ENCODE measurements at regions not wholly inside any gene's neighbourhood (a gene's known extent, or its start where the extent isn't known, plus 50 kb on each side); places are given as distances from the start of the nearest gene placed in this dataset.

DNA sequence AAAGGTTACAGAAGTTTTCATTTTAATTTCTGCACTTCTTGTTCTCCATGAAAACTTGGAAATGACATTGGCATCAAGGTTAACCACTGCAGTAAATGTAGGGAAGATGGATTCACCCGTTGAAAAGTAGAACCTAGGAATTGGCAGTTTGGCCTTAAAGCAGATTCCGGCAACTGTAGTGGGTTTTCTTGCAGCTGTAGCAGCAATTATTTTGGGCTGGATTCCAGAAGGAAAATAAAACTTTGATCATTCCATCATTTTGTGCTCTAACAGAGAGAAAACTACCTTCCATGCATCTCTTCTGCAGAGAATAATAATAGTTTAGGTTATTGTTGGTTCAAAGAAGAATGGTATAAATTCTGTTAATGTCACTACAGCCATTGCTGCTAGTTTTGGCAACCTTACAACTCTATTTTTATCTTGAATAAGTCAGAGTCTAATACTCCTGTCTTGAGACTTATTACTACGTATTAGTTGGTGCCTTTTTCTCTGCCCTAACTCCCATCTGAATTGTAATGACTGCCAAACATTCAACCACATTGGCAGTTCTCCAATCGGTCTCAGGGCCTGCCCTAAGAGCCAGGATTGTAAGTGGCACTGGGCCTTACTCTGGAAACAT is 178.1 kb upstream of the PIEZO2 start:
- no peak for FAIRE-seq
- DNase-seq (ENCODE audit: extremely low spot score, insufficient read length, low read depth), result no peak

DNA sequence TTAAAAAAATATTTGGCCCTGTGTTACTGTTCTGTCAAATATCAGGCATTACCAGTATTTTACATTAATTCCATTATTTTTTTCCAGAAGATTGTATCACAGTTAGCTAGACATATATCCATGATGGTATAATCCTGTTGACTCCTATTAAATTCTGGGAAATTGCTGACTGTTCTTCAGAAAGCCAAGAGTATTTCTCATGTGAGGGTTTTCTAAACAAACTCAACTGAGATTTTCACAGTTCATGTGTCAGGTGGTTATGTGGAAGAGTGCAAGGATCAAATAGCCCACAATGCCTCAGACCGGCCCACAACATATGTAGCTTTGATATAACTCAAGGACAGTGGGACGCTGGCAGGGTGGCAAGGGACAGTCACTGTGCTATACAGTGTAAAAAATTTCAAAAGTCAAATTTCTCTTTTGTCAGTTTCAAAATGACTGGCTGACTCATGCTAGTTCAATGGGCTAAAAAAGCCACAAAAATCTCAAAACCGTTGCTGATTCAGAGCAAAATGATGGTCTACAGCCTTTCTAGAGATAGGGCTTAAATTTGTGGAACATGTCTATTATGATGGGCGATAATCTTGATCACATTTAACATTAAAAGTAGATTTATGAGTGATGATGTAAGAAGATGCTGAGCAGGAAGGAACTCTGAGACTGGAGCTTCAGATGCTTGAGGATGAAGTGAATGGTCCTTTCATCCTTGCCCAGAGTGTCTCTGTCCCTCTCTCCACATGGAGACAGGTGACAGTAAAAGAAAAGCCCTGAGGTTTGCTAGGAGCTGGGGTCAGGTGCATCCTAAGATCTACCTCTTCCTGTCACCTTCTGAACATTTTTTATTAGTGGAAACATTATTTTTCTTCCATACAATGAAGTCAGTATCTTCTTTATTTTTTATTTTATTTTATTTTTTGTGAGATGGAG is 175.8 kb upstream of the PIEZO2 start:
- FAIRE-seq (peak; percentile 93), DNase-seq (ENCODE audit: extremely low spot score, insufficient read length, low read depth) (no peak)

DNA sequence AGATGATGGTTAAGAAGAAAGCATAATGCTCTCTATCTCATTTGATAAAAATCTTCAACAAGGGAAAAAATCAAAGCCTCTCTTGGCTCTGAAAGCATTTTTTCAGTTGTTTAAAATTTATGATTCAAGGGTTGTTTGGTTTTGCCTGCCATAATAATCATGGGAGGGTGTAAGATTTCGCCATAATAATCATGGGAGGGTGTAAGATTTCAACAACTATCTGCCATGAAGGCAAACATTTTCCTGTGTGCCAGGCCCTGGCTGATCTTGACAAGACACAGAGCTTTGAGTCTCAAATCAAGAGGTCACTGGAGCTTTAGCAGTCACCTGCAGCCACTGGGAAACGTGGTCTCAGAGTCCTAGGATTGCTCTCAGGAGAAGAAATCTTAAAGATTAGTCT is 175.1 kb upstream of the PIEZO2 start:
- DNase-seq (ENCODE audit: extremely low spot score, insufficient read length, low read depth) (no peak), FAIRE-seq (no peak)

DNA sequence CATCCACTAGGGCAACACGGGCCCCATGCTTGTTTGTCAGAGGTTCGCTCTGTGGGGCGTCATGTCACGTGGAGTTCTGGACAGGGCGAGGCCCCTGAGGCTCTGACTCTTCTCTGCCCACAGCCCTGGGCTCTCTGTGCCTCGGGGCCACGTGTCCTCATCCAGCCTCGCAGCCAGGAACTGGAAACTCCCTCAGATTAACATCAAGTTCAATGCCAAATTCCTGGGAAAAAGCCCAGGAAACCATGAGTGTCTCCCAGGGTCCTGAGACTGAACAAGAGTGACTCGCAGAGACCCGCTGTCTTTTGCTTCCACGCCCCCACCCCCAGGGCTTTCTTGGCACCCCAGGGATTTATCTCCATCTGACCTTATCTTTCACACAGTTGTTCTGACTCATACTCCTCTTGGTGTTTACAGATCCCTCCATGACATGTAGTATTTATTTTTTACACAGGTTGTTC is 174.0 kb upstream of the PIEZO2 start:
- DNase-seq (ENCODE audit: extremely low spot score, insufficient read length, low read depth) (no peak), FAIRE-seq (peak; percentile 18)

DNA sequence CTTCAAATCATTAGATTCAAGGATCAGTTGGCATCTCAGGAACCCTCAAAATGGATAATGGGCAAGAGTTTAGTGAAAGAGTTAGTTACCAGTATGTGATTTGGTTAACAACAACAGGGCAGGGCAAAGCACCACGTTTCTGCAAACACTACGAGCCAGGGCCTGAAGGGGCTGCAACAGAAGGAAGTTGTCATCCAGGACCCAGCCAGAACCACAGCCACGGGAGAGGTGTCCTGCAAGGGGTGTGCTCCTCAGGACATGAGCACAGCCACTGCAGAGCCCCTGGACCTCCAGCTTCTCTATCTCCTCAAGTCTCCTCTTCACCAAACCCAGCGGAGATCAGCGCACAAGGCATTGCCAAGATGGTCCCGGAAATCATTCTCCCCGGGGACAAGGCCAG is 173.3 kb upstream of the PIEZO2 start:
- DNase-seq (ENCODE audit: extremely low spot score, insufficient read length, low read depth), result no peak
- no peak for FAIRE-seq

DNA sequence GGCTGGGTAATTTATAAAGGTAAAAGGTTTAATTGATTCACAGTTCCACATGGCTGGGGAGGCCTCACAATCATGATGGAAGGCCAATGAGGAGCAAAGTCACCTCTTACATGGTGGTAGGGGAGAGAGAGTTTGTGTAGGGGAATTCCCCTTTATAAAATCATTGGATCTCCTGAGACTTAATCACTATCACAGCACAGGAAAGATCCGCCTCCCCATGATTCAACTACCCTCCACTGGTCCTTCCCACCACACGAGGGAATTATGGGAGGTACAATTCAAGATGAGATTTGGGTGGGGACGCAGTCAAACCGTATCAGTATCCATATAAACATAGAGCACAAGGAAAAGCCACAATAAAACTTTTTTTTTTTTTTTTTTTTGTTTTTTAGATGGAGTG is 172.6 kb upstream of the PIEZO2 start:
- no peak for FAIRE-seq
- DNase-seq (ENCODE audit: extremely low spot score, insufficient read length, low read depth), result no peak

DNA sequence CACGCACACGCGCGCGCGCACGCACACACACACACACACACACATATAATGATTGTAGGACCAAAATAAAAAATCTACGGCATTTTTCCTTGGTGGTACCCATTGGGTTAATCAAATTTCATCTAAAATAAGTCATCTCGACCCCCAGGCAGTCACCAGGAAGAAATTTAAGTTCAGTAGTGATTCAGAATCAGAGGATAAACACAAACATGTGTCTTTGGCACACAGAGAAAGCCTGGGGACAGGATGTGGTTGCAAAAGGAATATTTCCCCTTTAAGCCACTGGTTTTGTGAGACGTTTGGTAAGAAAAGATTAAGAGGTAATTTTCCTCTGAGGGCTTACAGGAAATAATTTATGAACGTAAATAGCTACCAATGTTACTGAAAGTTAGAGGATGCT is 171.6 kb upstream of the PIEZO2 start:
- DNase-seq (ENCODE audit: extremely low spot score, insufficient read length, low read depth), result no peak
- FAIRE-seq, result no peak

DNA sequence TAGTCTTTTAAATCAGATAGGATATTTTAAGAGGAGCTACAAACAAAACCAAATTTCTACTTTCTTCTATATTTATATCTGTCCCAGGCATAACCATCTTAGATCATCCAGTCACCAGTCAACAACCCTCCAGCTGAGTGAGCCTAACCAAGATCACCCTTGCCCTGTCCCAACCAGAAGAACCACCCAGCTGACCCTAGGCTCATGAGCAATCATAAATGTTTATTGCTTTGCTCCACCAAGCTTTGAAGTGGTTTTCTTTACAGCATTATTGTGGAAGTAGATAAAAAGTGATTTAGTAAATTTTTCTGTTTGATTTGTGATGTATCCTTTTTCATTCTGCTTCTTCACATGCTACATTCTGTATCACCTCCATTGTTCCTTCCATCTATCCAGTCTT is 167.2 kb upstream of the PIEZO2 start:
- DNase-seq (ENCODE audit: extremely low spot score, insufficient read length, low read depth) (no peak), FAIRE-seq (no peak)

DNA sequence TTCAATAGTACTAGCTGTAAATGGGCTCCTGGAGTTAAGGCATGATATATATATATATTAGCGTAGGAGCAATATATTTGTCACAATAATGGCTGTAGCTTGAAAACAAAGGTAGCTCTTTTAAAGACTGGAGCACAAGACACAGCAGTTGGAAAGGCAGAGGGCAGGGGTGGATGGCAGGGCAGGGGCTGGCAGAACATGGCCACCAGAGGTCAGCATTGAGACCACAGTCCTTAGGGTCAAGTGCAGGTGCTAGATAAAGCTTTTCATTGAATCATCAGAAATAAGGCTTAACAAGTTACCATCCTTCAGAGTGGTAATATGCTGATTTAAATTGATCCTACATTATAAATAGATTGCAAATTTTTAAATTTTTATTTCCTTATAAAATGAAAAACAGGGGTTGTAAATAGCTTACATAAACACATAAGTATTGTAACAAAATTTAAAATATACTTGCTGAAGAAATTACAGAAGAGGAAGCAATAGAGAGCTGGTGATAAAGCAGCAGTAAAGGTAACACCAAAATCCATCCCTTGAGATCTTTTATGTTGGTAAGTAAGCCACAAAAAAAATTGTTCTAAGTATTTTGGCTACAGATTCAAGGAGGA is 161.2 kb upstream of the PIEZO2 start:
- FAIRE-seq (peak; percentile 63), DNase-seq (ENCODE audit: extremely low spot score, insufficient read length, low read depth) (no peak)

DNA sequence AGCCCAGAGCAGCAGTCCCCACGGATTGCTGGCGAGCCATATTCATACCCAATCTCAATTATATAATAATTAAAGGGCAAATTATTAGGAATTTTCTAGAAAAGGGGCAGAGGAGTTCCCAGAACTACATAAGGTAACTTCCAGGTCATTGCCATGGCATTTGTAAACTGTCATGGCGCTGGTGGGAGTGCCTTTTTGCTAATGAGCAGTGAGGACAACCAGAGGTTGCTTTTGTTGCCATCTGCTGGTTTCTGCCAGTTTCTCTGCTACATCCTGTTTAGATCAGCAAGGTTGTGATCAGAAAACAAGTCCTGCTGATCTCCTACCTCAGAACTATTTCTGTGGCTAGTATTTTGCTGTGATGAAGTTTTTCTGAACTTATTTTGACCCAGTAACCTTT is 159.8 kb upstream of the PIEZO2 start:
- FAIRE-seq (no peak), DNase-seq (ENCODE audit: extremely low spot score, insufficient read length, low read depth) (no peak)

DNA sequence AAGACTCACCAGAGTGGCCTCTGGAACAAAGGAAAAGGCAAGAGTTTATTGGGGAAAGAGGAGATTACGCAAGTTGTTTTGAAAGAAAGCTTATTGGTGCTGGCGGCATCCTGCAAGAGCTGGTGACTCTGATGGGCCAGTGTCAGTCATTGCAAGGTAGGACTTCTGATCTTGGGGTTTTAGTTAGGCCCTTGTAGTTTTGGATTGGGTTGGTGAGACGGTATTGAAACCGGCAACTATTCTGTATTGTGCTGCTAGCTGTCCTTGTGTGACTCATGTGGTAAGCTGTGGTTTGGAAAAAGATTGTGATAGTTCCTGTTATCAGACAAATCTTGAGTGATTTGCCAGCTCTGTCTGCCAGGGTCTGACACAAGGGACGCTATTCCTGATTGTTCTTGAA is 159.1 kb upstream of the PIEZO2 start:
- DNase-seq (ENCODE audit: extremely low spot score, insufficient read length, low read depth) (no peak), FAIRE-seq (no peak)

DNA sequence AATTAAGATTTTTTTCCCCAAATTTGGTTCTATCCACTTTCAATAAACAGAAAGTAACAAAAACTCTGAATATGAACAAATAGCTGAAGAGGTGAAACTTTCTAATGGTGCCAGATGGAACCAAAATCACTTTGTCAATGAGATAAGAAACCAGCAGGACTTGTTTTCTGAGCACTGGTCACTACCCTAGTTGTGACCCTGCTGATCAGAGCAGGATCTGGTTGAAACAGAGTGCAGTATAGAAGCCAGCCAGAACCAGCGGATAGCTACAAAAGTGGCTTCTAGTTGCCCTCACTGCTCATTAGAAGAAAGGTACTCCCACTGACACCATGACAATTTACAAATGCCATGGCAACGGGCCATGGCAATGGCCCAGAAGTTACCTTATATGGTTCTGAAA is 158.3 kb upstream of the PIEZO2 start:
- DNase-seq (ENCODE audit: extremely low spot score, insufficient read length, low read depth) (no peak), FAIRE-seq (no peak)

DNA sequence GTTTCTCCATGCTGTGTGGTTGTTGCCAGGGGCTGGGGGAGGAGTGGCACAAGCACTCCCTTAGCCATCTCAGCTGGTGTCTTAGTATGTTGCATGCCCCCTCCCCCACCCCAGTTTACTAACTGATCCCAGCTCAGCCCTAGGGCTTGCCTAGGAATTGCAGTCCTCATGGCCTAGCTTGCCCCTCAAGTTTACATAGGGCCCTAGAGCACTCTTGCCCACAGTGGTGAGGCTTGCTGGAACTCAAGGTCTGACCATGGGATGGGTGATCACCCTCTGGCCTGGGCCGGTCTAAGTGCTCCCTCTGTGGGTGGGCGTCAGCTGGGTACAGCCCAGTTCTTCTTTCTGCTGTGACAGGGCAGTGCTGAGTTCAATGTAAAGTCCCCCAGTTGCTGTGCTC is 156.1 kb upstream of the PIEZO2 start:
- FAIRE-seq (no peak), DNase-seq (ENCODE audit: extremely low spot score, insufficient read length, low read depth) (no peak)

DNA sequence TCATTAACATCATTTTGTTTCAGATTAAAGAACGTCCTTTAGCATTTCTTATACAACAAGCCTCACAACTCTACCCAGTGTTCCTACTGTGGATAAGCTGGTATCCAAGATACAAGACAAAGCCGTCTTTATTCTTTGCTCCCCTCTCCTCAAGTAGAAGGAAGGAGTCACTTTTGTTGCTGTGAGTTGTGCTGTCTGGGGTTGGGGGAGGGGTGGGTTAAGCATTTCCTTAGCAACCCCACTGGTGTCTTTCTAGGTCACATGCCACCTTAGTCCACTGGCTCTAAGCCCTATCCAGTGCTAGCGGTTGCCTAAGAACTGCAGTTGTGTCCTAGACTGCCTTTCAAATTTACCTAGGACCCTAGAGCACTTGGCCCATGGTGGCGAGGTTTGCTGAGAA is 155.6 kb upstream of the PIEZO2 start:
- FAIRE-seq (no peak), DNase-seq (ENCODE audit: extremely low spot score, insufficient read length, low read depth) (no peak)

DNA sequence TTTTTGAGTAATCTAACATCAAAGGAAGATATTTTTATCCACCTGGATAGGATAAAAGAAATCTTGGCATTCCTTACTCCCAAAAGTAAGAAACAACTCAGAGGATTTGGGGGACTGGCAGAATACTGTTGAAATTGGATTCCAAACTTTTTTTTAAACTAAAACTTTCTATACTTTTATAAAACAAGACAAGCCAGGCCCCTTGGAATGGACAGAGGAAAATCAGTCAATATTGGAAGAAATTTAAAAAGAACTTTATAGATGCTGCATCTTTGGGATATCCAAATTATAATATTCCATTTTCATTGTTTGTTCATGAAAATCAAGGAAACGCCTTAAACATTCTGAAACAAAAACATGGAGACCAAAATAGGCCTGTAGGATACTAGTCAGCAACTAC is 147.6 kb upstream of the PIEZO2 start:
- FAIRE-seq (no peak), DNase-seq (ENCODE audit: extremely low spot score, insufficient read length, low read depth) (no peak)

DNA sequence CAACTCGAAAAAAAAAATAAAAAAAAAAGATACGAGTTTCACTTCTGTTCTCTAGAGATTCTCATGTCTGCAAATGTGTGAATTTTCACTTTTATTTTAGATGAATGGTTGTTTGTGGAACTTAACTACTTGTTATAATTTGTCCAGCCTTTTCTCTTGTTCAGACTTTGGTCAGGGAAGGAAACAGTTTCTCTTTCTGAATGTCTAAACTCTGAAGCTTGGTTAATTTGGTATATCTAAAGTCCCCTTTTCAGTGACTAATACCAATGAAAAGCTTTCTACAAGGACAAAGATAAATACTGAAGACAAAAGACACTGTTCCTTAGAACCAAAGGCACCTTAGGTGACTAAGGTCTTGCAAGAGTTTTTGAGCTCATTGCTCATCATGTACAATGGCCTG is 144.4 kb upstream of the PIEZO2 start:
- FAIRE-seq (peak; percentile 57), DNase-seq (ENCODE audit: extremely low spot score, insufficient read length, low read depth) (no peak)

DNA sequence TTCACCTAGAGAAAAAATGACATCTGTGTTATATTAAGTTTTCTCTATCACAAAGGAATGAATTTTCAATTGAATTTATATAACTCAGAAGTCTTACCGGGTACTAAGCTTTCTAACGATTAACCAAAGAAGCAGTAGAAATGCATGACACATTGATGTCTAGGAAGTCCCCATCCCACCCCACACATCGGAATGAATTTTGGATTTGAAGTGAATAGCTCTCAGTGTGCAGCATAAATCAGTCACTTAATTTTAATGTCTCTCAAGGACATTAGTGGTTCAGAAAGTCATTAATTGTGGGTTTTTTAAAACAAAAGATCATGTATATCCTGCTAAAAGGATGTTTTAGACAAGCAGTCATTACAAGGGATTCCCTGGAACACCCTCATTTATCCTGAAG is 141.4 kb upstream of the PIEZO2 start:
- DNase-seq (ENCODE audit: extremely low spot score, insufficient read length, low read depth) (no peak), FAIRE-seq (no peak)

DNA sequence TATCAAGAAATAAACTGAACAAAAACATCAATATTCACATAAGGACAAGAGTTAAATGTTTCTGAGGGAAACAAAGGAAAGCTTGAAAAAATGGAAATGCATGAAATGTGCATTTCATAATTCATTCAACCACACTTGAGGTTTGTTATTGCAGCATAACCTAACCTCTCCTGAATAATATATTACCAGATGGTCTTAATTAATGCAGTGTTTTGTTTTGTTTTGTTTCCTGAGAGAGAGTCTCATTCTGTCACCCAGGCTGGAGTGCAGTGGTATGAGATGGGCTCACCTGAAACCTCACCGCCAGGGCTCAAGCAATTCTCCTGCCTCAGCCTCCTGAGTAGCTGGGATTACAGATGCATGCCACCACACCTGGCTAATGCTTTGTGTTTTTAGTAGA is 139.9 kb upstream of the PIEZO2 start:
- peak; percentile 12 for FAIRE-seq
- DNase-seq (ENCODE audit: extremely low spot score, insufficient read length, low read depth), result no peak

DNA sequence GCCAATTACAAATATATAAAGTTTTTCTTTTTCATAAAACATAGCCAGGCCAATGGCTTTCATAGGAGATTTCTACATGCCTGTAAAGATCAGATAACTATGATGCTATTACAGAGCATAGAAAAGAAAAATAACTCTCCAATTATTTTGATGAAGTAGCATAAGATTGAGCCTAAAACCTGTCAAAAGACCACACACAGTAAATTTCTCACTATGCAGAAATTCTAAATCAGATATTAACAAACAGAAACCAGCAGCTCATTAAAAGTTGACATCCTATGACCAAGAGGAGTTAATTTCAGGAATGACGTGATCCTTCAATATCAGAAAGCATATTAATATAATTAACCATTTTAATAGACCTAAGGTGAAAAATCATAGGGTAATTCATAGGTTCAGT is 139.0 kb upstream of the PIEZO2 start:
- DNase-seq (ENCODE audit: extremely low spot score, insufficient read length, low read depth) (no peak), FAIRE-seq (no peak)

DNA sequence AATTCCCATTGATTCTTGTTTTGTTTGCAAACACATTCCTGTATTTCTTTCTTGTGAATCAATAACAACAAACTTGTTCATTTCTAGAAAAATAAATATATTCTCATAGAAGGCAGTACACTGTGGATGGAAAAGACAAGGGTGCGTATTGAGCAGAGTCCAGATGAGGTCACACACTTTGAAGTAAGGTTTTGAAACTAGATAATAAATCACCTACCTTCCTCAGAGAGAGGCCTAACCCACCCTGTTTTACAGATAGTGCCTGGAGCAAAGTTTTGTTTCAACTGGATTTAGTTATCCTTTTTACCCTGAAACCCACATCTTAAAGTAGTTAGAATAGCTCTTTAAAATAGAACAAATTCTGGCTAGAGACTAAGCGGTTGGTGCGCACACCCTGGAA is 137.1 kb upstream of the PIEZO2 start:
- FAIRE-seq (no peak), DNase-seq (ENCODE audit: extremely low spot score, insufficient read length, low read depth) (no peak)

DNA sequence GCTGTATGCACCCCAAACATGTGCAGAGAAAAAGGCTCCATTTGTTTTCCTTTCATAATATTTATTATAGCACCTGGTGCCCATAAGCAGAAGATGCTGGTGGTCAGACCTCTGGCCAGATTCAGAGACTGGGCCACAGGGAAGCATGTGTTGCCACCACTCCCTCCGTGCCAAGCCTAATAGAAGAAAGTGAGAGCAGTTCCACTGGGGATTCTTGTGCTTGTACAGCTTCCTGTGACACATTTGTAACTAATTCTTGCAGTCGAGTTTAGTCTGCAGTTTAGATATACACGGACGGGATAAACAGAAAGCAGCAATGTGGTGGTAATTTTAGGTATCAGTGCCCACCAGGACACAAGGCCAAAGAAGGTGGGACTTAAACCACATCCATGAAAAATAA is 135.4 kb upstream of the PIEZO2 start:
- no peak for FAIRE-seq

More for the DNA sequence above, 135.4 kb upstream of the PIEZO2 start:
- no peak for DNase-seq (ENCODE audit: extremely low spot score, insufficient read length, low read depth)
